ENCODE measurements at regions not wholly inside any gene's neighbourhood (a gene's known extent, or its start where the extent isn't known, plus 50 kb on each side); places are given as distances from the start of the nearest gene placed in this dataset.

DNA sequence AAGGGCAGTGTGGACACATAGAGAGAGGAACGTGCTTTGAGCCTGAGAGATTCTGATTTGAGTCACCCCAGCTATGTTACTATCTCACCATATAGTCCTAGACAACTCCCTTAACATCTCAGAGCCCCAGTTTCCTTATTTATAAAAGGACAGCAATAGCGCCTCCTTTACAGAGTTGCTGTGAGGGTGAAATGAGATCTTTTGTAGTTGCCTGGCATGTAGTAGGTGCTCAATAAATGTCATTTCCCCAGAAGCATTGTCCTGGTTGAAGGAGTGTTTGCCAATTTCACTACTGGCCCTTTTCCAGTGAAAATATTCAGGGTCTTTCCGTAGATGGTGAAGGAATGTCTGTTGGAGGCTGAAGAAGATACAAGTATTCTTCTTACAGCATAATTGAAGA lies 51.3 kb upstream of the FAM180A start:
- no peaks in the 10 kb centered on the region for H3K27me3 ChIP-seq (ENCODE audit: control insufficient read depth, insufficient read depth, low read length)
- POLR2A ChIA-PET, result no interaction called here
- no peak for DNase-seq (ENCODE audit: low read depth, low spot score)
- no peaks in the 10 kb centered on the region for H3K9me3 ChIP-seq (ENCODE audit: control insufficient read depth, insufficient read depth, low read length)
- no peak overlapping the region for H3K4me3 ChIP-seq (ENCODE audit: low read depth, low read length)
- CTCF ChIA-PET, result interaction anchor here (0.9 to 4.7 kb wide), 15 partner anchors 9 to 315 kb away, joined by 4 to 175 read pairs (median 9); partner anchors contain the start of gene STMP1
- H3K27ac ChIP-seq (ENCODE audit: low read depth, low read length), result no peak overlapping the region
- TF ChIP-seq, protein P1, sequence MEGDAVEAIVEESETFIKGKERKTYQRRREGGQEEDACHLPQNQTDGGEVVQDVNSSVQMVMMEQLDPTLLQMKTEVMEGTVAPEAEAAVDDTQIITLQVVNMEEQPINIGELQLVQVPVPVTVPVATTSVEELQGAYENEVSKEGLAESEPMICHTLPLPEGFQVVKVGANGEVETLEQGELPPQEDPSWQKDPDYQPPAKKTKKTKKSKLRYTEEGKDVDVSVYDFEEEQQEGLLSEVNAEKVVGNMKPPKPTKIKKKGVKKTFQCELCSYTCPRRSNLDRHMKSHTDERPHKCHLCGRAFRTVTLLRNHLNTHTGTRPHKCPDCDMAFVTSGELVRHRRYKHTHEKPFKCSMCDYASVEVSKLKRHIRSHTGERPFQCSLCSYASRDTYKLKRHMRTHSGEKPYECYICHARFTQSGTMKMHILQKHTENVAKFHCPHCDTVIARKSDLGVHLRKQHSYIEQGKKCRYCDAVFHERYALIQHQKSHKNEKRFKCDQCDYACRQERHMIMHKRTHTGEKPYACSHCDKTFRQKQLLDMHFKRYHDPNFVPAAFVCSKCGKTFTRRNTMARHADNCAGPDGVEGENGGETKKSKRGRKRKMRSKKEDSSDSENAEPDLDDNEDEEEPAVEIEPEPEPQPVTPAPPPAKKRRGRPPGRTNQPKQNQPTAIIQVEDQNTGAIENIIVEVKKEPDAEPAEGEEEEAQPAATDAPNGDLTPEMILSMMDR (IDR thresholded peaks at IDR 0.05; ENCODE audit: low read depth, low read length), result no peak

All from AG04450 (cell line).